ENCODE measurements at regions not wholly inside any gene's neighbourhood (a gene's known extent, or its start where the extent isn't known, plus 50 kb on each side); places are given as distances from the start of the nearest gene placed in this dataset.
"Not testable (repeated sequence)": the region's sequence is repeated elsewhere in the genome, so short reads cannot be mapped to it uniquely, and the experiment has no call there.

DNA sequence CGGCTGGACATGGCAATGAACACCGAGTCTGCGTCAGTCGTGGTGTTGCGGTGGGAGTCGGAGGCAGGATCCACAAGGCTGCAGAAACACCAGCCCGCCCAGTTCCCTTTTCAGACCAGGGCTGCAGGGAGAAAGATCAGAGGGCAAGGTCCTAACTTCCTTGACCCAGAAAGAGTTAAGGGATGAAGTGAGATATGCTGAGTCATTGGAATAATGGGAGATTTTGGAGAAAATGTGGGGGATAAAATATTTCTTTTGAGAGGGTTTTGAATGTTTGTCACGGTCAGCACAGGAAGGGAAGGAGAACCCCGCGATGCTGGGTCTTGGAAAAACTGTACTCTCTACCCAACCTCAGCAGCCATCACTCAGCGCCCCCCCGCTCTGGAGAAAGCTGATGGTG lies 416.0 kb downstream of the ICE1 start:
- DNase-seq: no peak

DNA sequence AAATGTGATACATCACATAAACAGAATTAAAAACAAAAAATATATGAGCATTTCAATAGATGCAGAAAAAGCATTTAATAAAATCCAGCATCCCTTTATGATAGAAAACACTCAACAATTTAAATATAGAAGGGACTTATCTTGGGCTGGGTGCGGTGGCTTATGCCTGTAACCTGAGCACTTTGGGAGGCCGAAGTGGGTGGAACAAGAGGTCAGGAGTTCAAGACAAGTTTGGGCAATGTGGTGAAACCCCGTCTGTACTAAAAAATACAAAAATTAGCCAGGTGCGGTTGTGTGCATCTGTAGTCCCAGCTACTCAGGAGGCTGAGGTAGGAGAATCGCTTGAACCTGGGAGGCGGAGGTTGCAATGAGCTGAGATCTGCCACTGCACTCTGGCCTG lies 409.1 kb downstream of the ICE1 start:
- not testable (repeated sequence) for DNase-seq

GRCh38 chr5:5828619-5829018 lies 406.1 kb downstream of the ICE1 start:
- DNase-seq: no peak

- no peak for DNase-seq
These were observed 404.4 kb downstream of the ICE1 start for GRCh38 chr5:5826911-5827310.

GRCh38 chr5:5822729-5823257 lies 400.3 kb downstream of the ICE1 start:
- no peak for DNase-seq

- DNase-seq: no peak
These were observed 394.5 kb downstream of the ICE1 start for GRCh38 chr5:5816960-5817359.

DNA sequence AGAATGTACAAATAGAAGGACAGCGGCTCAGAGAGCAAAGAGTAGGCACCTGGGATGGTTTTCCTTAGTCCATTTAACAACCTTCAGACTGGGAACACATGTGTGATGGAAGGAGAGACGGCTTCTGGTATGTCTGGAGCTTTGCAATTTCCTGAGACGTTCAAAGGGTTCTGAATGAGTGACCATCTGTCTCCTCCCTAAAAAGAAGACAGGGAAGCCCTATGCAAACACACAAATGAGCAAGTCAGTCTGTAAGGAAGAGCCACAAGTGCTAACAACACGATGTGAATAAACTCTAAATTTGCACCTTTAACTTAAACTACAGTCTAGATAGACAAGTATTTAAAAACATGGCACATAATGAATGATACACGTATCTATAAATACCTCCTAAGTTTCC lies 391.0 kb downstream of the ICE1 start:
- no peak for DNase-seq

GRCh38 chr5:5810461-5810860 lies 388.0 kb downstream of the ICE1 start:
- no peak for DNase-seq

DNA sequence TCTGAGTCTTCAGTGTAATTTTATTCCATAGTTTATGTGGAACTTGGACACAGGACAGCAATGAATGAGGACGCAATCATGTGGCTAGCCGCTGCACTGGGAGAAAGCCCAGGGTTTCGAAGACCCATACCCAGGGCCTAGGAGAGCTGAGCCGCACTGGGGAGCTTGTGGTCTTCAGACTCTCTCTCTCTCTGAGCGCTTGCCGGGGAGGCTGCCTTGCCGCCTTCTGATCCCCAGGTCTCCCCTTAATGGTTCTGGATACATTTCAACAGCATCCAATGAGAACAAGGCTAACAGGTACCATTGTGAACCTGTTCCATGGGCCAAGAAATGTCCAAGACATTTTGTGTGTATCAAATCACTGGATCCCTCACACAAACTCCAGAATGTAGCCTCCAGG lies 383.4 kb downstream of the ICE1 start:
- DNase-seq: no peak

GRCh38 chr5:5804478-5805233 lies 382.2 kb downstream of the ICE1 start:
- DNase-seq: no peak

DNA sequence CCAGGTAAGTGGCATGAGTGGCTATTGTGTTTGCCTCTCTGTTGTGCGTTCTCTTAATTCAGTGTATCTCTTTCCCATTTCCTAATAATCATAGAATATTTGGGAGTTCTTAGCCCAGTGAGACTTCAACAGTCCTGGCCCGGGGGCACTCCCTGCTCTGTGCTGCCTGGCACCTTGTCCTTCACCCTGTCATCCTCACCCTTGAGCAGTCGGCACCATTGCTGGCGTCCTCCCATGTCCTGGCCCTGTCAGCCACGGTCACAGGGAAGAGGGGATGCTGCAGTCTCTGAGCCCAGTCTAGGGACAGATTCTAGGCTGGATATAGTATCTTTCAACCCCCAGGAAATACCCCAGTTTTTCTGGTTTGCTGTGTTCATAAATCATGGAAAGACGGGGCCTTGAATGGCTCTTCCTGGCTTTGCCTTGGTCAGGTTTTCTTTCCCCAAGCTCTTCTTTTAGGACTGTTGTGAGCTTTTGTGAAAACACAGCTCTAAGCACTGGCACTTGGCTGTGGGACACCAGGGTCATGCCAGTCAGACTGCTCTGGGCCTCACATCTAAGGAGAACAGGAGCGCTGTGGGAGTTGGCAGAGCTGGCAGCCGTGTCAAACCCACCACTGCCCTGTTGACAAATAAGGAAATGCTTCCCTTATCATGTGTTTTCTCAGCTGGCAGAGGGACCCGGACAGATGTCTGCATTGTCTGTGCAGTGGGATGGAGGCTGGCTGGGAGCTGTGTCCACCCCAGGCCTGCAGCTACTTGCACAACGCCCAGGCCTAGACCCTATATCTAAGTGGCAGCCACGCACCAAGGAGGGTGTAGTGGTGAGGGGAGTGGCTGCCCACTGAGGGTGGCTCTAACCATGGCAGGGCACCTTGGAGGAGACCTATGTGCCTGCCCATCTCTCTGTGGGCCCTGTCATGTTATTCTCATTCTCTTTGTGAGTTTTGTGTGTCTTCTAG lies 378.6 kb downstream of the ICE1 start:
- no peak for DNase-seq

DNA sequence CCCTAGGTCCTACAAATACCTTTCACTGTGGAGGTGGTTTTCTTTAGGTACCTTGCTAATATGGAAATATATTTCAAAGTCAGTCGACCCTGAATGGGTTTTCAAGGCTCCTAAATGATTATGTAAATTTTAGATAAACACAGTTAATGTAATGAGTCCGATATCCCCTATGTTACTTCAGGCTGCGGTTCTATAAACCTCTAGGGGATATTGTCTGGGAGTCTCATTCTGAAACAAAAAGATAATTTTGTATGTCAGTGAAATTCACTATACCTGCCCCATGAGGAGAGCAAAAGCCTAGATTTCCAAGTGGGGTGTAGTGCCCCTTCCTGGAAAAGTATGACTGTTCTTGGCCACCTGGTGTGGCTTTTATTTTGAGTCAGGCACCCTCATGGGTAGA lies 377.3 kb downstream of the ICE1 start:
- DNase-seq: no peak

DNA sequence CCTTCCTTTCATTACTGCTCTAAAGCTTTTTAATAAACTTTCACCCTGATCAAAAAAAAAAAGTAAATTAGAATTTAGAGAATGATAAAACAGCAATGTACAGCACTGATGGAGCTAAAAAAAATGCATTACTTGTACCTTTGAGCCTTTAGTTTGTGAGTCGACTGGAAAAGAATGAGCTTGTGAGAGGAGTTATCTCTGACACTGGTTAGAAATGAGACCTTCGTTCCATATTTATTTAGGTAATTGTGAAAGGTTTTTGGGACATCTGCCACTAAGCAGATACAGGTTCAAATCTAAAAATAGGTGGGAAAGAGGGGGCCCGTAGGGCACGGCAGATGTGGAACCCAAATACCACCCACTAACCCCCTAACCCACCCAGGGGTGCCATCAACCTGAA lies 376.8 kb downstream of the ICE1 start:
- no peak for DNase-seq

- DNase-seq: no peak
These were observed 376.0 kb downstream of the ICE1 start for GRCh38 chr5:5798462-5798861.

GRCh38 chr5:5798041-5798440 lies 375.6 kb downstream of the ICE1 start:
- no peak for DNase-seq

- peak; percentile 0 for DNase-seq
These were observed 372.7 kb downstream of the ICE1 start for GRCh38 chr5:5795074-5795771.

GRCh38 chr5:5794118-5794560 lies 371.7 kb downstream of the ICE1 start:
- no peak for DNase-seq

DNA sequence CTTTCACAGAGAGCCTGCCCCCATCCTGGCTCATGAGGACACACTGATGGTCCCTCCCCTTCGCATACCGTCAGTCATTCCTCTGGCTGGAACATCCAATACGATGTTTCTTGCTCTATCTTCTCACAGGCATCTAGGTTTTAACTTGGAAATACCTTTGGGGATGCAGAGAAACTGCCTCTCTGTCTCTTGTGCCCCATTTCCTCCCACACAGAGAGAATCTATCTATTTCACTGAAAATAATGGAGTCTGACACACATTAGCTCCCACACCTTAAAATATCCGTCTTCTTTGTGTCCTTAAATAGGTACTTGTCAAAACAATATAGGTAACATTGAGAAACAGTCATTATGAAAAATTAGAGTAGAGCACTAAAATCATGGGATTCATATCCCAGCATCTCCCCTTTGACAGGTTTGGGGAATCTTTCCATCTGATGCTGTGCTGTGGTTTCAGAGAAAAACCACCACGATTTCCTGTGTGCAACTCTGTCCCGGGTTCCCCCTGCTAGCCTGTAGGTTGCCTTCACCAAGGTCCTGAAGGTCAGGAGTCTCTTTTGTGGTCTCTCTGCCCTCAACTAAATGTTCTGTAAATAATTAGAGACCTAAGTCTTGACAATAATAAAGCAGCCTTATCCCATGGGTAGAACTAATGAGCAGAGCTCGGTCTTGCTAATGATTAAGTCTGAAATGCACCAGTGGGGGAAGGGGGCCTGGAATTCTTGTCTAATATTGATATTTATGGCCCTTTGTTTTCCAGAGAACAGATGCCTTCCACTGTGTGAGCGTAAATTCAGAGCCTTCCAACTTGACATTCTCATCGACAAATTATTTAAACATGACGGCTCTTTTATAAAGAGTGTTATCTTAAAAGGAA lies 371.0 kb downstream of the ICE1 start:
- DNase-seq: no peak

DNA sequence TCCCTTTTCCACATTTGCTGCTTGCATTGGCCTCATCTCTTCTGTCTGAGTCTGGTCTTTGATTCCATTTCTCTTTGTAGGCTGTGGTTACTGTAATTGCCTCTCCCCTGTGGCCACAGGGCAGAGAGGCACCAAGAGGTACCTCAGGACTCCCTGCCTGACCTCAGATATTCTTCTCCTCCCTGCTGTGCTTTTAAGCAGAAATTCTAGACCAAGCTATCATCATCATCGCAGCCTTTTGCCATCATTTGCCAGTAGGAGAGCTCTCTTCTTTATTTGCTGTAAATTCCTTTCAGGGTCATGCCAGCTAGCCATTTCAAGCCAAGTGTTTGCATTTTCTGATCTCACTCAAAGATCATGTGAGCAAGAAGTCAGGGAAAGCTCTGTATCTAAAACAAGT lies 369.6 kb downstream of the ICE1 start:
- no peak for DNase-seq

- DNase-seq: no peak
These were observed 366.3 kb downstream of the ICE1 start for GRCh38 chr5:5788793-5789192.

- no peak for DNase-seq
These were observed 364.9 kb downstream of the ICE1 start for GRCh38 chr5:5787373-5787772.

- DNase-seq: no peak
These were observed 361.6 kb downstream of the ICE1 start for GRCh38 chr5:5784101-5784500.

All from OCI-M1 (cell line).